Posterior cingulate gyrus (tissue), 11 donors: ENCODE measurements at regions not wholly inside any gene's neighbourhood (a gene's known extent, or its start where the extent isn't known, plus 50 kb on each side); places are given as distances from the start of the nearest gene placed in this dataset.
"Not testable (repeated sequence)": the region's sequence is repeated elsewhere in the genome, so short reads cannot be mapped to it uniquely, and the experiment has no call there.

Source experiments
- DNase-seq, 10 donors: peaks; one replicate each; pipeline versions ENCODE4 v3.0.0 to v3.0.0-alpha.2; 2020 to 2021; ENCODE audit warnings: mixed read lengths in 3 of 10
- intact Hi-C: fragments of 100-400 bp; cut with DNase I; formaldehyde crosslinking; loops from one replicate; pipeline ENCODE4 v1.15.1; 2023

- no peak for DNase-seq
- intact Hi-C loops: no loop called here
These were observed 182.2 kb downstream of the TAF11L14 start for GRCh38 chr5:17816505-17816904.

- DNase-seq: no peak
- intact Hi-C loops: no loop called here
These were observed 182.7 kb downstream of the TAF11L14 start for GRCh38 chr5:17816944-17817343.

DNA sequence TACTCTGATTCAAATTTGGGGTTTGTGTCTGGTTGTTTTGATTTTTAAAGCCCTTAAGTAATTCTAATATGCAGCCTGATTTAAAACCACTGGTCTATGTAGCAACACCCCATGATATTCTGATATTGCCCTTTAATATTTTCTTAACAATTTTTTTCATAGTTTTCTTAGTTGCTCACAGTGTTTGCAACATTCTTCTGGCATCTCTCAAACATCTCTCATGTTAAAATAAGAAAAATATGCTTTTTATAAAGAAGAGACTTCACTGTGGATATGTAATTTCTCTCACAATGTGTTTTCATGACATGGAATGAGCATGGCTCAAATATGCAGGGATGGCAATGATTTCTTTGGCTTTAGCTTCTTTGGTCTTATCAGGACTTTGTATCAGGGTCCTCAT lies 183.7 kb downstream of the TAF11L14 start:
- no peak for DNase-seq
- intact Hi-C loops: no loop called here

DNA sequence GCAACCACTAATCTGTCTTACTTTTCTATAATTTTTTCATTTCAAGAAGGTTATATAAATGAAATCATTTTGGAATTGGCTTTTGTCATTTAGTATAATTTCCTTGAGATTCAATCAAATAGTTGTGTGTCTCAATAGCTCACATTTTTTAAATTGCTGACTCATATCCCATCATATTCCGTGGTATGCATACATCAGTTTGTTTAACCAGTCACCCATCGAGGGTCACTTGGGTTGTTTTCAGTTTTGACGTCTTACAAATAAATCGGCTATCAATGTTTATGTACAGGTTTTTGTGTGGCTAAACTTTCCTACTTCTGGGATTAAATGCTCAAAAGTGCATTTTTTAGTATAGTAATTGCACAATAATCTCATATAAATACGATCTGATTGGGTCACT lies 185.5 kb downstream of the TAF11L14 start:
- DNase-seq: no peak
- intact Hi-C loops: no loop called here

- intact Hi-C loops: no loop called here
- DNase-seq: peak in 1 of 10 donors; percentile 61
These were observed 194.4 kb downstream of the TAF11L14 start for GRCh38 chr5:17828681-17829080.

- intact Hi-C loops: no loop called here
- DNase-seq: no peak
These were observed 195.2 kb downstream of the TAF11L14 start for GRCh38 chr5:17829456-17829855.

- no peak for DNase-seq
These were observed 197.0 kb downstream of the TAF11L14 start for GRCh38 chr5:17831279-17831678.

DNA sequence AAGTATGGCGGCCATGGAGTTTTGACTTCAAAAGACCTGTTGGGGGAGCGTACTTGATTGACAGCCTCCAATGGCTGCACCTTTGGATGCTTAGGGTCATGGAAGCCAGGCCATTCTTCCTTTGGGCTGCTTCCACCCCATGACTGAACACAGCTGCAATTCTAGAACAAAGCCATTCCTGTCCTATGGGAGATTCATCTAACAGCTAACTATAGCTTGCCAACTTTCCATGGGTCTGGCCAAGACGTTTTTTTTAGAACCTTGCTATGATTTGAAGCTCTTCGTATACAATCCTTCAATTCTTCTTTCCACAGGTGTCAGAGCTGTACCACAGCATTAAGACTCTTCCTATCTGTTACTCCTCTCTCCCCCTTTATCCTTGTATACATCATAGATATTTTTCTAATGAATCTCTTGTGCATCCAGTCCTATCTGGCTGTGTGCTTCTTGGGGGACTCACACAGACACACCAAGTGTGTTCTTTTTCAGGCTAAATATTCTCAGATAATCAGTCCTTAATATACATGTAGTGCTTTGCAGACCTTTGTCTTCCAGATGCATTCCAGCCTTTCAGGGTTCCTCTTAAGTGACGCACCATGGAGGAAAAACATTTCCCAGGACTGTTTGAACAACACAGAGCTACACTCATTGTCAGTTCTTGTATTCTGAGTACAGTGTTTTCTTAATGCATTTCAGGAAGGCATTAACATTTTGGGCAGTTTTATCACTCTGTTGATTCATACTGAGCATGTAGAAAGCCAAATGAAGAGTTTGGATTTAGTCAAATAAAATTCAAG lies 198.9 kb downstream of the TAF11L14 start:
- intact Hi-C loops: no loop called here
- DNase-seq: no peak

More at GRCh38 chr5:17831279-17831678, 197.0 kb downstream of the TAF11L14 start:
- intact Hi-C loops: no loop called here

DNA sequence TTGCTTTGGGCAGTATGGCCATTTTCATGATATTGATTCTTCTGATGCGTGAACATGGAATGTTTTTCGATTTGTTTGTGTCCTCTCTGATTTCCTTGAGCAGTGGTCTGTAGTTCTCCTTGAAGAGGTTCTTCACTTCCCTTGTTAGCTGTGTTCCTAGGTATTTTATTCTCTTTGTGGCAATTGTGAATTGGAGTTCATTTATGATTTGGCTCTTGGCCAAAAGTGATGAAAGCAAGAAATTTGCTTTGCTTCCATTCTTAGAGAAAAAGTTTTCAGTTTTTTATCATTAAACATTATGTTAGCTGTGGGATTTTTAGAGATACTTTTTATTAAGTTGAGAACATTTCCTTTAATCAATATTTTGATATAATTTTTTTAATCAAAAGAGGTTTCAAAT lies 203.5 kb downstream of the TAF11L14 start:
- intact Hi-C loops: no loop called here
- DNase-seq: no peak

- intact Hi-C loops: no loop called here
- no peak for DNase-seq
These were observed 204.2 kb downstream of the TAF11L14 start for GRCh38 chr5:17838469-17838868.

- DNase-seq: no peak
- intact Hi-C loops: no loop called here
These were observed 205.6 kb downstream of the TAF11L14 start for GRCh38 chr5:17839848-17840247.

- no peak for DNase-seq
- intact Hi-C loops: no loop called here
These were observed 212.2 kb downstream of the TAF11L14 start for GRCh38 chr5:17846496-17846895.

DNA sequence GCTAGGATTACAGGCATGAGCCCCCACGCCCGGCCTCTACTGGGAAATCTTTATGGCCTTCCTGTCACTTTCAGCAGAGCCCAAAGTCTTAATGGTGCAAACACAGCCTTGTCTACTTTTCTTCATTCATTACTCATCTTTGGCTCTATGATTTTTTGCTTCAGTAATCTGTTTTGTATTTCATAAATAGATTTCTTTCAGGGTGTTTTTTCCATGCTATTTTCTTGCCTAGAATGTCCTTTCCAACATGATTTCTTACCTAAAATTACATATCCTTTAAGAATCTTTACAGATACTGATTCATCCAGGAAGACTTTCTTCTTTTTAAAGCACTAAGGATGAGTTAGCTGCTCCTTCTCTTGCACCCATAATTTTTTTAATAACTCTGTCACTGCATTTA lies 213.0 kb downstream of the TAF11L14 start:
- intact Hi-C loops: no loop called here
- DNase-seq: peak in 1 of 10 donors; percentile 38

GRCh38 chr5:17852111-17852510 lies 217.9 kb downstream of the TAF11L14 start:
- intact Hi-C loops: no loop called here
- DNase-seq: no peak

DNA sequence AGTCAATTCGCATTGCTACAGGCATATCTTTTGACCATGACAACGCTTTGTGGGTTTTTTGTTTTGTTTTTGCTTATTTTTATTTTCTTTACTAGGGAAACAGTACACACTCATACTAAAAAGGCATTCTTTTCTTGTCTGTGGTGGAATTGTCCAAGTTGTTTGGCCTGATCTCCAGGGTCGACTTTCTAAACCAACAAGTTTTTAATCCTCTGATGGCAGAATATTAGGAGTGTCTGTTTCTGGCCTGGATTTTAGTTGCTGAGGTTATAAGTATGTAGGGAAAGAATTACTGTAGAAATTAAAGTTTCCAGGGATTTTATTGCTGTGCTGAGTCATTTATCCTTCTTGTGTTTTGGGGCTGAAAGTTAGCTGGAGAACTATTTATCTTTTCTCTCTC lies 218.5 kb downstream of the TAF11L14 start:
- DNase-seq: no peak
- intact Hi-C loops: no loop called here

DNA sequence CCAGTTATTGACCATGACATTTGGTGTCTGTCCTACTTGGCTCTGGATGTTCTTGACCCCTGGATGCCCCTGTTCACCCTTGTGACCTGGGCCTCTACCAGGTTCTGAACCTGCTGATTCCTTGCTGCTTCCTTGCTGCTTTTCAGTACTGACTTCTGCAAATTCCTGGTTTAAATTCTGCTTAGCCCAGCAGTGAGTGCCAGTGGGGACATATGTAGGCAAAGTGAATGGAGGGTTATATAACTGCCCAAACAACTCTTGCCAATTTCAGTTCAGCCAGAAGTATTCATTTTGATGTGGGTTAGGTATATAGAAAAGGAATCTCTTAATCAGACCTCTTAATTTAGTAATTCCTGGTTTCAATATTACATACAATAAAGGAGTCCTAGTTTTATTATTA lies 220.6 kb downstream of the TAF11L14 start:
- intact Hi-C loops: no loop called here
- no peak for DNase-seq

- DNase-seq: no peak
These were observed 226.5 kb downstream of the TAF11L14 start for GRCh38 chr5:17860660-17861315.

GRCh38 chr5:17864903-17865302 lies 230.6 kb downstream of the TAF11L14 start:
- DNase-seq, intact Hi-C loops: not testable (repeated sequence)

More at GRCh38 chr5:17860660-17861315, 226.5 kb downstream of the TAF11L14 start:
- intact Hi-C loops: no loop called here

- intact Hi-C loops, DNase-seq: not testable (repeated sequence)
These were observed 231.7 kb downstream of the TAF11L14 start for GRCh38 chr5:17865966-17866365.

DNA sequence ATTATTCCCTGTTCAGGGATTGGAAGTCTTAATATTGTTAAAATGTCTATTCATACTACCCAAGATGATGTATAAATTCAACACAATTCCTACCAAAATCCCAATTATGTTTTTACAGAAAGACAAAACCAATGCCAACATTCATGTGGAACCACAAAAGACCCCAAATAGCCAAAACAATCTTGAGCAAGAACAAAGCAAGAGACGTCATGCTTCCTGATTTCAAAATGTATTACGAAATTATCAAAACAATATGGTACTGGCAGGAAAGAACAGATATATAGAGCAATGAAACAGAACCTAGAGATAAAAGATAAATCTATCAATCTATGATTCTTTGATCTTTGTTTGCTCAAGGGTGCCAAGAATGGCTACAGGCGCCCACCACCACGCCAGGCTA lies 237.9 kb downstream of the TAF11L14 start:
- intact Hi-C loops: no loop called here
- DNase-seq: no peak

DNA sequence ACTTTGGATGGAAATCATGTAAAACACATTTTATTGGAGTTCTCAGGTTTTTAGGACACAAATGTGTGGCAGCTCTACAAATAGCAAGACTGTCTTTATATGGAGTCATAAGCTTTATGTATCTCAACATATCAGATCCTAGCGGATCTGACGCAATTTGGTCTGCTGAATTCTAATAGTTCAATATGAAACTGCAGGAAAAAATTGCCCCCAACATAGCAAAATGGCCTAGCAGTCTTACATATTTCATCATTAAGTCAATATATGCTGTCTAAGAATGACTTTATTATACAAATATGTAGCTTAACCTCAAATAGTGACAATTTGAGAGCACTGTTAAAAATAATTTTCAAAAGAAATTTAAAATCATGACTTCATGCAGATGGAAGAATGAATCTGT lies 244.3 kb downstream of the TAF11L14 start:
- intact Hi-C loops: no loop called here
- no peak for DNase-seq

DNA sequence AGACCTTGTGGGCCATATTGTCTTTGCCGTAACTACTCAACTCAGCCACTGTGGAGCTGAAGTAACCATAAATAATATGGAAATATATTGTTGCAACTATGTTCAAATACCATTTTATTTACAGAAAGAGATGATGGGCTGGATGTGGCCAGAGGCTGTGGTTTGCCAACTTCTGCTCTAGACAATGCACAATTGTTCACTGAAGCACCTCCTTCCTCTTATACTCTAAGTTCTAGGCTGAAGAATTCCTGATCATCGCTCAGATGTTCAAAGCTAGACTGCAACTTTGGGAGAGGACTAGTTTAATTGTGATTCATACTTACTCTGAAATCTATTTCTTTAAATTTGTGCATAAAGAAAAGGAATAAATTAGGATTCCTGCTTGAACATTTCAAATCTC lies 245.0 kb downstream of the TAF11L14 start:
- intact Hi-C loops: no loop called here
- no peak for DNase-seq
